NCI-H1694 treated with DMSO at 0.1 percent for 48 hours (cell line): ENCODE measurements at regions not wholly inside any gene's neighbourhood (a gene's known extent, or its start where the extent isn't known, plus 50 kb on each side); places are given as distances from the start of the nearest gene placed in this dataset.

Experiments
- DNase-seq: peaks from one replicate; lab custom pipeline; 2025; lab: John Stamatoyannopoulos, UW

- DNase-seq = no peak
Measured at GRCh38 chr7:76149847-76150691, 51.6 kb upstream of the SRRM3 start.
